Stimulated activated CD8-positive, alpha-beta memory T cell treated with anti-CD3 and anti-CD28 coated beads, Interleukin-4, amount 100 ng/mL, for 4 hours (primary cell): ENCODE measurements at regions not wholly inside any gene's neighbourhood (a gene's known extent, or its start where the extent isn't known, plus 50 kb on each side); places are given as distances from the start of the nearest gene placed in this dataset.
"Not testable (repeated sequence)": the region's sequence is repeated elsewhere in the genome, so short reads cannot be mapped to it uniquely, and the experiment has no call there.

Source experiments
- DNase-seq, 2 donors: peaks; one replicate each; pipeline ENCODE4 v3.0.0-alpha.2; 2020; ENCODE audit warnings: low read depth in 2 of 2, low spot score in 1 of 2

DNA sequence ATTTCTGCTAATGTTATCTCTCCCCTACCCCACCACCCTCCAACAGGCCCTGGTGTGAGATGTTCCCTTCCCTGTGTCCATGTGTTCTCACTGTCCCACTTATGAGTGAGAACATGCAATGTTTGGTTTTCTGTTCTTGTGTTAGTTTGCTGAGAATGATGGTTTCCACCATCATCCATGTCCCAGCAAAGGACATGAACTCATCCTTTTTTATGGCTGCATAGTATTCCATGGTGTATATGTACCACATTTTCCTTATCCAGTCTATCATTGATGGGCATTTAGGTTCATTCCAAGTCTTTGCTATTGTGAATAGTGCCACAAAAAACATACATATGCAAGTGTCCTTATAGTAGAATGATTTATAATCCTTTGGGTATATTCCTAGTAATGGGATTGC, 104.5 kb downstream of the ZNF33B start:
- DNase-seq, result not testable (repeated sequence)

DNA sequence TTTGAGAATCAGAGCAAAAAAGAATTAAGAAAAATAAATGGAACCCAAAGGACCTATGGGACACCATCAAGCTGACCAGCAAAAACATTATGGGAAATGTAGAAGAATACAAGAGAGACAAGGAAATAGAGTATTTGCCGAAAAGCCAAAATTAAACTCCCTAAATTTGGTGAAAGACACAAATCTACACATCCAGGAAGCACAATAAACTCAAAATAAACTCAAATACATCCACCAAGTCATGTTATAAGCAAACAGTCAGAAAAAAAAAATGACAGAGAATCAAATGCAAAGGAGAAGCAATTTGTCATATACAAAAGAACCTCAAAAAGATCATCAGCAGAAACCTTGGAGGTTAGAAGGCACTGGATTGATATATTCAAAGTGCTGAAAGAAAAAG, 105.4 kb downstream of the ZNF33B start:
- DNase-seq, result no peak

DNA sequence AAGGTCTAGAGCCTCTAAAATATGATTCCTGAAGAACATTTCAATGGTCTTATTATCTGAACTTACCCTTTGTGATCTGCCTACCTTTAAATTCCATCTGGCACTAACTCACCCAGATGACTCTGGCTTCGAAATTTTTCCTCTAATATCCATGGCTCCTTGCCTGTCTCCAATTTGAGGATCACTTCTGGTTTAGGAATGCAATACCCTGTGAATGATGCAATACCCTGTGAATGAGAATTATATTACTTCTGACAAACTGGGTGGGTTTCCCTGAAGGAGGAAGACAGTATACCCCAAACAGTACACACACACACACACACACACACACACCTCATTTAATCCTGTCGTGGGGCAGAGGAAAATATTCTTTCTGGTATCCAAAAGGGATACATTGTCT, 115.3 kb downstream of the ZNF33B start:
- DNase-seq, result no peak

DNA sequence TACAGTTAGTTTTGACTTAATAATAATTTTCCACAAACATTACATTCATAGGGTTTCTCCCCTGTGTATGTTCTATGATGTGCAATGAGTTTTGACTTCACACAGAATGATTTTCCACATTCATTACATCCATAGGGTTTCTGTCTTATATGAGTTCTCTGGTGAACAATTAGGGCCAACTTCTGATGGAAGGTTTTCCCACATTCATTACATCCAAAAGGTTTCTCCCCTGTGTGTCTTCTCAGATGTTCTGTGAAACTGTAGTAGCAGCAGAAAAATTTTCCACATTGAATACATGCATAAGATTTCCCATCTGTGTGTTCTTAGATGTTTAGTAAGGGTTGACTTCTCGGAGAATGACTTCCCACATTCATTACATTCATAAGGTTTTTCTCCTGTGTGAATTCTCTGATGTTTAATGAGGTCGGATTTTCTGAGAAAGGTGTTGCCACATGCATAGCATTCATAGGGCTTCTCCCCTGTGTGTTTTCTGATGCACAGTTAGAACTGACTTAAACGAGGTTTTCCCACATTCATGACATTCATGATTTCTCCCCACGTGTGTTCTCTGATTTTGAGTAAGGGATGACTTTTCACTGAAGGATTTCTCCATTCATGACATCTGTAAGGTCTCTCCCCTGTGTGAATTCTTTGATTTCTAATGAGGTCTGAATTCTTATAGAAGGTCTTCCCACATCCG, 118.5 kb downstream of the ZNF33B start:
- no peak for DNase-seq

DNA sequence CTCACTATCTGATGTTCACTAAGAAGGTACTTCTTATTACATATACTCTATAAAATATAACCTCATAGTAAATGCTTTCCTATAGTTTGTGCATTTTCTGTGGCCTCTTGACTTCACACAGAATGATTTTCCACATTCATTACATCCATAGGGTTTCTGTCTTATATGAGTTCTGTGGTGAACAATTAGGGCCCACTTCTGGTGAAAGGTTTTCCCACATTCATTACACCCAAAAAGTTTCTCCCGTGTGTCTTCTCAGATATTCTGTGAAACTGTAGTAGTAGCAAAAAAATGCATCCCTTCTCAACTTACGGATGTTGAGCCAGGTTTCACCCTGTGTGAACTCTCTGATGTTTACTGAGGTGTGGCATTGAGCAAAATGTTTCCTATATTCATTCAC, 119.3 kb downstream of the ZNF33B start:
- no peak for DNase-seq

DNA sequence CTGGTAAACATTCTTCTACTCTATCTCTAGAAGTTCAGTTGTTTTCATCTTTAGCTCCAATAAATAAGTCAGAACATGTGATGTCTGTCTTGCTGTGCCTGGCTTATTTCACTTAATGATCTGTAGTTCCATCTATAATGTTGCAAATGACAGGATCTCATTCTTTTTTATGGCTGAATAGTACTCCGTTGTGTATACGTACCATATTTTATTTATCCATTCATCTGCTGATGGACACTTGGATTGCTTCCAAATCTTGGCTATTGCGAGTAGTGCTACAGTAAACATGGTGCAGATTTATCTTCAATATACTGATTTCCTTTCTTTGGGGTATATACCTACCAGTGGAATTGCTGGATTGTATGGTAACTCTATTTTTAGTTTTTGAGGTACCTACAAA, 124.4 kb downstream of the ZNF33B start:
- DNase-seq, result no peak

DNA sequence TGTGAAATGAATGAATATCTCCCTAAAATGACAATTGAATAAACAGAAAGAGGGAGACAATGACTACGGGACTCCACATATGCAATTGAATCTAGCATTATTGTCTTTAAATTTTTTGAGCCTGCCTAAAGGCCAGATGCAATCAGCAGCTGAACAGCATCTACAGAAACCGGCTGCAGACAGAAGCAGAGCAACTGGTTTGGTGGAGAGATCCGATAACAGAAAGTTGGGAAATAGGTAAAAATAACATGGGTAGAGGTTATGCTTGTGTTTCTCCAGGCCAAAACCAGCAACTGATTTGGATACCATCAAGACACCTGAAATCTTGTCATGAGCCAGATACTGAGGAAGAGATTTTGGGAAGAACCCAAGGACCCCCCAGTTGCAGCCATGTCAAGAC, 146.6 kb downstream of the ZNF33B start:
- no peak for DNase-seq

DNA sequence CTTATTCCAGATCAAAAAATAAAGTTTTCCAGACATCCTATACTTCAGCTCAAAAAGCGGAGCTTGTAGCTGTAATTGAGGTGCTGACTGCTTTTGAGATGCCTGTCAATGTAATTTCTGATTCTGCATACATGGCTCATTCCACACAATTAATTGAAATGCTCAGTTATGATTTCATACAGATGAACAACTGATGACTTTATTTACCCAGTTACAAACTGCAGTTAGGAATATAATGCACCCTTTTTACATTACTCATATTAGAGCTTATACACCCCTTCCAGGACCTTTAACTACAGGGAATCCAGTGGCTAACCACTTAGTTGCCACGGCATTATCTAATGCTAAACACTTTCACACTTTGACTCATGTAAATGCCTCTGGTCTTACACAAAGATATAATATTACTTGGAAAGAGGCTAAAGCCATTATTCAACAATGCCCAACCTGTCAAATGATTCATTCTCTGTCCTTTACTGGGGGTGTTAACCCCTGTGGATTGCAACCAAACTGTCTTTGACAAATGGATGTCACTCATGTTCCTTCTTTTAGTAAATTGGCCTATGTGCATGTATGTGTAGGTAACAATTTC, 147.3 kb downstream of the ZNF33B start:
- DNase-seq, result no peak

DNA sequence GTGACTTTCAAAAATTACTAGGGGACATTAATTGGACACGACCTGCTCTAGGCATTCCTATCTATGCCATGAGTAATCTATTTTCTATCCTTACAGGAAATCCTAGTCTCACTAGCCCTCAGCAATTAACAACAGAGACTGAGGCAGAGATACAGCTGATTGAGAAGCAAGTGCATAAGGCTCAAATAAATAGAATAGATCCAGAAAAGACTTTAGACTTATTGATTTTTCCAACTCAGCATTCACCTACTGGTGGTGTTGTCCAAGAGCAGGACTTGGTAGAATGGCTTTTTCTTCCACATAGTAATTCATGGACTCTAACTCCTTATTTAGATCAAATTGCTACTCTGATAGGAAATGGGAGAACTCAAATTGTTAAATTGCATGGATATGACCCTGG, 148.0 kb downstream of the ZNF33B start:
- no peak for DNase-seq

DNA sequence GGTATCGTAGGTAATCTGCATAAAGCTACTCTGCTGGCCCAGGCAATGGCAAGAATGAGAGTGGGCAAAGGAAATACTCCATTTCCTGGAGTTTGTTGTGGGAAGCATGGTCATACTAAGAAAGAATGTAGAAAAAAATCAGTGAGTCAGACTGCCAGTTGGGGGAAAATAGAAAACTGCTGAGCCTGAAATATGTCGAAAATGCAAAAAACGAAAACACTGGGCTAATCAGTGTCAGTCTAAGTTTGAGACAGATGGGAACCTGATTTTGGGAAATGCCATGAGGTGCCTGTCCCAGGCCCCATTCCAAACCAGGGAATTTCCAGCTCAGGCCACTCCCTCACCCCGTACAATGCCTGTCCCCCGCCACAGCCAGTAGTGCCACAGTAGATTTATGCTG, 150.0 kb downstream of the ZNF33B start:
- no peak for DNase-seq

DNA sequence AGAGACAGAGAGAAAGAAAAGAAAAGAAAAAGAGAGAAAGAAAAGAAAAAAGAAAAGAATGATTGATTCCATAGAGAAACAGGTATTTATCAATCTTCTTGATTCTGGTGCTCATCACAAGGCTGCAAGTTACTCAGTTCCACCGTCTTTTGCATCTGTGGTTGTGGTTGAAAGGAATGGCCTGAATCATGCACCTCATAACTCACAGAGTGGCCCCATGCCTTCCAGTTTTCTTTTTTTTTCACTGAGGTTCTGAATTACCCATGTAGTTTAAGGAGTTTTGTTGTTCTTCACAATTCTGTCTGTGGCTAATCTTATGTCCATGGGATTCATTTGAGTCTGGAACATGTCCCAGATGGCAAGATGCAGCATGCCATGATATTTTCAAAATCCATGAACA, 156.0 kb downstream of the ZNF33B start:
- DNase-seq, result no peak

DNA sequence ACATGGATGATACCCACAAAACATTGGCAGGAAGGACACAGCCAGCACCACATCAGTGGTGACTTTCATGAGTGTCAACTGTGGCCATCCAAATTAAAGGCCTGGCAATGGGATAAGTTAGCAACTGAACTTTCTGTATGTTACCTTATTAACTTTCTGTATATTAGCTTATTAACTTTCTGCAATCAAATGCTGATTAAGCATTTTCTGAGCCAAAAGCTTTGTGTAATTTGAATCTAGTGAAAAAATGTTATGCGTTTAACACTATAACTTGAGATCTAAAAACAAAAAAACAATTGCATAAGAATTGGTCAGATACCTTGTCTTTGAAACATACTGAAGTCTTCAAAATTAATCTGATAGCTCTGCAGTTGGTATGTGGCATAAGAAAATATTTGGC, 159.3 kb downstream of the ZNF33B start:
- DNase-seq, result no peak

DNA sequence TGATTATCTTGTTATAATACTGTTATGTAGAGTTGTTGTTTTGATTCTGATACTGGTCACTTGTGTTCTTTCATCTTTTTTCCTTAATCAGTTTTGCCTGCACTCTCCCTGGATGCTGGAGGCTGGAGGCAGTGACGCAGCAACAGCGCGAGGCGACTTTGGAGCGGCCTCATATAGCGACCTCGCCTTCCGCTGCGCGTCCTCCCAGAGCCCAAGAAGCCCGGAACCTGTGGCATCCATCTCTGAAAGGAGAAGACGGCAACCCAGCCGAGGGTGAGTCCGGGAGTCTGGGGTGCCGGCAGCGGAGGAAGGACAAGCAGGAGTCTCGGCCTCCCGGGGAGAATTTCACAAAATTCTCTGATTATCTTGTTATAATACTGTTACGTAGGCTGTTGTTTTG, 161.2 kb downstream of the ZNF33B start:
- DNase-seq, result no peak

DNA sequence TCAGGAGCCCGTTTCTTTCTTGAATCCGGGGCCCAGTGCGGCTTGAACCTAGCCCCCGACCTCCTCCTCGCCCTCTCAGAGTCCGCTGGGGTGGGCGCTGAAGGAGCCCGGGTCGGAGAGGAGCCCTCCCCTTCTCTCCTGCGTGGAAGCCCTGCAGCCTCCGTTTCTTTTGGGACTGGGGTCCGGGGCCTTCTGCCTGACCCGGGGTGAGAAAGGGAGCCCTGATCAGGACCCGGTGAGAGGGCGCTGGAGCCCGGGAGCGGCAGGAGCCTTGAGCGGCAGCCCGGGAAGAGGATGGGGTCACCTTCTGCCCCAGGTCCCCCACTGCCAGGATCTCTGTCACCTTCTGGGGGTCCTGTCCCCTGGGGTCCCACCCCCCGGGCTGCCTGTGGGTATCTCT, 162.3 kb downstream of the ZNF33B start:
- DNase-seq, result no peak

DNA sequence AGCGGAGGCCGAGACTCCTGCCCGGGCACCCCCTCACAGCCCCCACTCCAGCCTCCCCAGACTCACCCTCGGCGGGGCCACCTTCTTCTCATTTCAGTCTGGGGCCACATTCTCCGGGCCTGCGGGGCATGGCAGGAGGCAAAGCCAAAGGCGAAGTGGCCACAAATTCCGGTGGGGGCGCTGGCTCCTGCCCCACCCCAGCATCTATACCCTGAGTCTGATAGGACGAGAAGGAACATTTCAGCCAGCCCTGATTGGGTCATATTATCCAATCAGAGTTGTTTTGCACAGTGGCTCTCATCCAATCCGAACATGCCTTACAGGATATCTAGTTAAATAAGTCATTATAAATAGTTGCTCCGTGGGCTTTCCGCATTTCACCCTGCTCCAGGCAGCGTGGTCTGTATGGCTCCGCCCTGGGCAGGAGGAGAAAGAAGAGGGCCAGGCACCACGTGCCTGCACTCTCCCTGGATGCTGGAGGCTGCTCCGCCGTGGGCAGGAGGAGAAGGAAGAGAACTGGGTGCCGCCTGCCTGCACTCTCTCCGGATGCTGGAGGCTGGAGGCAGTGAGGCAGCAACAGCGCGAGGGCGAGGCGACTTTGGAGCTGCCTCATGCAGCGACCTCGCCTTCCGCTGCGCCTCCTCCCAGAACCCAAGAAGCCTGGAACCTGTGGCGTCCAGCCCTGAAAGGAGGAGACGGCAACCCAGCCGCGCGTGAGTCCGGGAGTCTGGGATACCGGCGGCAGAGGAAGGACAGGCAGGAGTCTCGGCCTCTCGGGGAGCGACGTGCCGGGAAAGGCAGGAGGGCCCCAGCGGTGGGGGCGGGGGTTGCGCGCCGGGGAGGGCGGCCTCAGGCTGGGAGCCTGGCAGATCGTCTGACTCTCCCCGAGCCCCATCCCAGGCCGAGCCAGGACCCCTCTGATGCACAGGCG, 162.9 kb downstream of the ZNF33B start:
- no peak for DNase-seq

DNA sequence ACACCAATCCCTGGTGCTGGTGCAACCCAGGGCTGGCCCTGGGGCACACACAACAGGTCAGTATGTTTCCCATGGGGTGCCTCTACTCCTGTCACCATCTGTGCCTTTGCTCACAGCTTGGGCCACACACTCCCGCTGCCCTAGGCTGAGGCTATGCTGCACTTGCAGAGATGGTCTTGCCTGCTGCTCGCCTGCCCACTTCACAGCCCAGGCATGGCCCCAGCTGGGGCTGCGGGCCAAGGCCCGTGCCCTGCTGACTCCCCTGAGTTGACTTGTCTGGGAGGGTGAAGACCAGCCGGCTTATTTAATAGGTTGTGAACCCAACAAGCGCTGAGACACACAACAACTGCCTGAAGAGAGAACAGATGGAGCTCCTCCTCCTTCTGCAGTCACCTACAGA, 184.1 kb downstream of the ZNF33B start:
- no peak for DNase-seq

DNA sequence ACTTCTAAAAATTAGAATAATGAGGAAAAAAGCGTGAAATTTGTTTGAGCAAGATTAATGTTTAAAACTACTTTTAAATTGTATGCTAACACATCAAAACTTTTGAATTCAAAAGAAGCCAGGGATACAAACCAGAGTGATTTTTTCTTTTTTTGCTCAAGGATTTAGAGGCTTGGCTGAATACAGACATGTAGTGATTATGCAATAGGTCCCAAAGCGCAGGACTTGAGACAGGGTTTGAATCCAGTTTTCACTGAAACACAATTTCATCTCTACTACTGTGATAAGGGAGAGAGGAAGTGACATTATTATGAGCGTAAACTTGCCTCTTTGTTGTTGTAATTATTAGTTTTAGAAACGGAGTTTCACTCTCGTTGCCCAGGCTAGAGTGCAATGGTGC, 207.3 kb downstream of the ZNF33B start:
- DNase-seq, result no peak

DNA sequence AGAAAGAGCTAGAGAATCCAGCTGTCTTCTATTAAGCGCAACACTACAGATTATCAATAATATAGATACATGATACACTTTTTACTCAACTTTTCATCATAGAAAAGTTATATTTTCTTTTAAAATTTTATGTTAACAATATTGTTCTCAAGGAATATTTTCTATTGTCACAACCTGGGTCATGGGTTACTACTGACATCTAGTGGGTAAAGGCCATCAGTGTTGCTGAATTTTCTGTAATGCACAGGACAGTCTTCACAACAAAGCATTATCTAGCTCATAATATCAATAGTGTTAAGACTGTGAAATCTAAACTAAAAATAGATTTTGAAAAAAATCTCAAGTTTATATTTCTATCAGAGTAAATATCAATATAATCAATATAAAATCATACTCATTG, 209.8 kb downstream of the ZNF33B start:
- DNase-seq, result no peak

DNA sequence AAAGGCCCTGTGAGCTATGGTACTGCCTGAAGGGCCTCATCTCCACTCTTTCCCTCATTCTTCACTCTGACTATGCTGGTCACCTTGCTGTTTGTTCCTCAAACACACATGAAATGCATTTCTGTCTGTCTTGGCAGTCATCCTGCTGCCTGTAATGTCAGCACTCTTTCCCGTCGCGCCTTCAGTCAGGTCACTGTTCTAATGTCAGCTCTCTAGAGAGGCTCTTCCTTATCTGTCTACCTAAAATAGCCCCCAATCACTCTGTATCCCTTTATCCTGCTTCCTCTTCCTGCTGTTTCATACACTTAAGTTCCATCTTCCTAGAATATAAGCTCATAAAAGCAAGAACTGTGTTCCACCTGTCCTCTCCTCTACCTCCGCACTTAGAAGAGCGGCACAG, 215.5 kb downstream of the ZNF33B start:
- DNase-seq, result no peak

DNA sequence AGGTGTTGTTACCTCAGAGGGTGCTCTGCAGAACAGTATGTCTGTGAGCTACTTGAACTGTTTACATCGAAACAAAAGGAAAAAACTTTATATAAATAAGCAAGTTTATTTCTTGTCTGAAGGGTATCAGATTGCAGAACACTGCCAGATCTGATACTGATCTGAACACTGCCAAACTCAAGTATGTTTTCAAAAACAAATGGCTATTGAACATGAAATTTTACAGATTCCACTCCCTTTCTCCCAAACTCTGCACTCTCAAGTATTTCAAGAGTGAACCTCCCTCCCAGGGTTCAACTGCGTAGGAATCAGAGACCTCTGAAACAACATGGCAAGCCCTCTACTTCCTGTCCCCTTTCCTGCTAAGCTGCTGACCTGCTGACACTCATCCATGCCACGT, 216.6 kb downstream of the ZNF33B start:
- no peak for DNase-seq

DNA sequence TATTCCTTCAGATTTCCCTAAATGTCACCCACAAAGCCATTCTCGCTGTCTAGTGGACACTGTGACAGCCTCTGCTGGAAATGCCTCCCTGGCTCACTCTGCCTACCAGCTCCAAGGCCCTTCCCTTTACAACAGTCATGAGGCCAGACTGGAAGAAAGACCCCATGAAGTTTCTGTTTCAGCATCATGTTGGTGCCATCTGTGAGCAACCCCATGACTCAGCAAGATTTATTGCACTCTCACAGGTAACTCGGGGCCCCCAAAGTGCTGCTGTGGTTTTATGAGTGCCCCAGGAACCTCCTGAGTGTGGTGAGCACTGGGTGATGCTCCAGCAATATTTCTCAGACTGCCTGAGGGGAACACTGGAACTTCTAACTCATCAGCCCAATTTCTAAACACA, 218.6 kb downstream of the ZNF33B start:
- no peak for DNase-seq

DNA sequence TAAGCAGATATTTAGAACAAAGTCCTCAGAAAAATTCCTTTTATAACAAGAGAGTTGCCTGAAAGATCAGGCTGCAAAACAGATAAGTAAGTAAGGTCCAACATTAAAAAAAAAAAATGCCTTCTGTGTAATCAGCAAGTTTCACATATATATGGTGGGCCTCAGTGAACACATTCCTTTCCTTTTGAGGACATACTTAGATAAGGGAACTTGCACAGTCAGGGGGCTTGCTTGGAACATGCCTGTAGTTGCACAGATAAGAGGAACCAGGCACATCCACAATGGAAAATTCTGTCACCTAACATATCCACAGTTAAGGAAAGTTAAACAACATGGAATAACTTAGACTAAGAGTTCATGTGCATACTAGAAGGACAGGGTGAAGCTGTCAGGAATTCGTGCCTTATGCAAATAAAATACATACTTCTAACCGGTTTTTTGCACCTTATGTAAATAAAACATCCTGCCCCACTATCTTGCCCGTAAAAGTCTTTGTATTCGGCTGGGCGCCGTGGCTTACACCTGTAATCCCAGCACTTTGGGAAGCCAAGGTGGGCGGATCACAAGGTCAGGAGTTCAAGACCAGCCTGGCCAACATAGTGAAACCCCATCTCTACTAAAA, 257.3 kb downstream of the ZNF33B start:
- no peak for DNase-seq
